Hepatocyte (in vitro differentiated cells): ENCODE measurements at regions not wholly inside any gene's neighbourhood (a gene's known extent, or its start where the extent isn't known, plus 50 kb on each side); places are given as distances from the start of the nearest gene placed in this dataset.

Source experiments
- DNase-seq: peaks from one replicate; pipeline ENCODE4 v3.0.0-alpha.2; 2016; ENCODE audit warnings: low spot score
- H2AFZ ChIP-seq: fragments of 200-600 bp; sonication (generic); 2 replicates; pipeline ENCODE4 v1.6.0; 2016; ENCODE audit warnings: antibody characterized with exemption, mild to moderate bottlenecking
- H3K27ac ChIP-seq: fragments of 200-600 bp; sonication (generic); 2 replicates; pipeline ENCODE4 v1.5.1; 2016; ENCODE audit warnings: mild to moderate bottlenecking
- H3K27me3 ChIP-seq: fragments of 200-600 bp; sonication (generic); 2 replicates; pipeline ENCODE4 v1.6.1; 2016
- H3K36me3 ChIP-seq: fragments of 200-600 bp; sonication (generic); replicated peaks from 2 replicates; pipeline ENCODE4 v1.5.1; 2016; ENCODE audit warnings: low read depth; ENCODE audit not compliant: insufficient read depth
- H3K4me1 ChIP-seq: fragments of 200-600 bp; sonication (generic); 2 replicates; pipeline ENCODE4 v1.5.1; 2016; ENCODE audit warnings: mild to moderate bottlenecking, moderate library complexity; ENCODE audit not compliant: insufficient read depth
- H3K4me2 ChIP-seq: fragments of 200-600 bp; sonication (generic); 2 replicates; pipeline ENCODE4 v1.6.0; 2016
- H3K4me3 ChIP-seq: fragments of 200-600 bp; sonication (generic); 2 replicates; pipeline ENCODE4 v1.5.1; 2016; ENCODE audit warnings: mild to moderate bottlenecking
- H3K79me2 ChIP-seq: fragments of 200-600 bp; sonication (generic); 2 replicates; pipeline ENCODE4 v1.6.0; 2017; ENCODE audit warnings: mild to moderate bottlenecking
- H3K9me2 ChIP-seq: fragments of 200-600 bp; sonication (generic); replicated peaks from 2 replicates; pipeline ENCODE4 v1.6.0; 2017; ENCODE audit warnings: mild to moderate bottlenecking; ENCODE audit not compliant: insufficient read depth
- H3K9me3 ChIP-seq: fragments of 200-600 bp; sonication (generic); 2 replicates; pipeline ENCODE4 v1.5.1; 2016; ENCODE audit warnings: low read depth, mild to moderate bottlenecking
- H4K20me1 ChIP-seq: fragments of 200-600 bp; sonication (generic); 2 replicates; pipeline ENCODE4 v1.6.0; 2016; ENCODE audit warnings: mild to moderate bottlenecking; ENCODE audit not compliant: insufficient read depth, poor library complexity, severe bottlenecking
- EZH2 ChIP-seq: fragments of 200-600 bp; sonication (generic); IDR thresholded peaks from 2 replicates; pipeline ENCODE4 v1.6.1; 2016; ENCODE audit warnings: antibody characterized with exemption, mild to moderate bottlenecking, borderline replicate concordance
- EZH2phosphoT487 ChIP-seq: fragments of 200-600 bp; sonication (generic); IDR thresholded peaks from one replicate; pipeline ENCODE4 v1.6.1; 2018; ENCODE audit warnings: antibody characterized with exemption, mild to moderate bottlenecking, low read depth, moderate library complexity; ENCODE audit not compliant: unreplicated experiment, severe bottlenecking
- WGBS: methylation state at CpG from one replicate; pipeline ENCODE4 v1.1.6; 2016; ENCODE audit warnings: low lambda C conversion rate; ENCODE audit errors: missing lambda C conversion rate; 5-methylcytosine and 5-hydroxymethylcytosine counted together
- TF ChIP-seq, protein P1 (sequence below): fragments of 200-600 bp; sonication (generic); IDR thresholded peaks from 2 replicates; pipeline ENCODE4 v1.5.1; 2016; ENCODE audit warnings: antibody characterized with exemption, mild to moderate bottlenecking; ENCODE audit not compliant: poor library complexity

DNA sequence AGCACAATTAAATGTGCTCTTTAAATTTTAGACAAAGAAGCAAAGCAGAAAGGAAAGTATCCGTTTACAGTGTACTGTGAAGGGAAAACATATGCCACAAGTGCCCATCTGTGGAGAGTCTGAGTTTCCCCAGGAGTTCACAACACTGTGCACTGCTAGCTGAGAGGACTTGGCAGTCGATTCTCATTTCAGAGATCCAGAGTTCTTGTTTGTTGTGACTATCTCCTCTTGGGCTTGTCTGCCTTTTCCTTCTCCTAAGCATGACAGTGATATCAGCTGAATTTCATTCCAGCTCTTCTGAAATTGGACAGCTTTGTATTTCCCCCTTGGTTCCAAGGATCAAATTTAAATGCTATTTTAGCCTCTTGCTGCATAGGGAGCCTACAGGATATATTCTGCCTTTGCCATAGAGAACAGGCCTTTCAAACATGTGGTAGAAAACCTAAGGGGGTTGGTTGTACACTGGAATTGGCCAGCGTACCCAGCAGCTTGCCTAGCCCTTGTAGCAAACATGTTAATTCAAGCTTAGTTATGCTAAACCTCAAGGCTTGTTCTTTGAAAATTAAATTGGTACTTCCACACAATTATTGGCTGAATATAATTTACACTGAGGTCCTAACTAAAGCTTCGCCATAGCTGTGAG, 259.2 kb upstream of the NOVA1 start:
- H3K4me3 ChIP-seq = no peak overlapping the region
- no peaks in the 10 kb centered on the region for H3K4me1 ChIP-seq
- TF ChIP-seq, protein P1, sequence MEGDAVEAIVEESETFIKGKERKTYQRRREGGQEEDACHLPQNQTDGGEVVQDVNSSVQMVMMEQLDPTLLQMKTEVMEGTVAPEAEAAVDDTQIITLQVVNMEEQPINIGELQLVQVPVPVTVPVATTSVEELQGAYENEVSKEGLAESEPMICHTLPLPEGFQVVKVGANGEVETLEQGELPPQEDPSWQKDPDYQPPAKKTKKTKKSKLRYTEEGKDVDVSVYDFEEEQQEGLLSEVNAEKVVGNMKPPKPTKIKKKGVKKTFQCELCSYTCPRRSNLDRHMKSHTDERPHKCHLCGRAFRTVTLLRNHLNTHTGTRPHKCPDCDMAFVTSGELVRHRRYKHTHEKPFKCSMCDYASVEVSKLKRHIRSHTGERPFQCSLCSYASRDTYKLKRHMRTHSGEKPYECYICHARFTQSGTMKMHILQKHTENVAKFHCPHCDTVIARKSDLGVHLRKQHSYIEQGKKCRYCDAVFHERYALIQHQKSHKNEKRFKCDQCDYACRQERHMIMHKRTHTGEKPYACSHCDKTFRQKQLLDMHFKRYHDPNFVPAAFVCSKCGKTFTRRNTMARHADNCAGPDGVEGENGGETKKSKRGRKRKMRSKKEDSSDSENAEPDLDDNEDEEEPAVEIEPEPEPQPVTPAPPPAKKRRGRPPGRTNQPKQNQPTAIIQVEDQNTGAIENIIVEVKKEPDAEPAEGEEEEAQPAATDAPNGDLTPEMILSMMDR = no peak
- TF ChIP-seq EZH2phosphoT487 = no peak
- TF ChIP-seq EZH2 = no peak
- no peaks in the 10 kb centered on the region for H3K36me3 ChIP-seq
- H3K4me2 ChIP-seq = no peak overlapping the region
- H2AFZ ChIP-seq = no peak overlapping the region
- no peaks in the 10 kb centered on the region for H3K9me3 ChIP-seq
- H3K27me3 ChIP-seq = no peaks in the 10 kb centered on the region
- no peaks in the 10 kb centered on the region for H3K79me2 ChIP-seq
- H4K20me1 ChIP-seq = no peaks in the 10 kb centered on the region
- no peak overlapping the region for H3K27ac ChIP-seq
- DNase-seq = no peak
- WGBS = 74% methylated on average over 4 of the region's 4 CpGs
- no peaks in the 10 kb centered on the region for H3K9me2 ChIP-seq

DNA sequence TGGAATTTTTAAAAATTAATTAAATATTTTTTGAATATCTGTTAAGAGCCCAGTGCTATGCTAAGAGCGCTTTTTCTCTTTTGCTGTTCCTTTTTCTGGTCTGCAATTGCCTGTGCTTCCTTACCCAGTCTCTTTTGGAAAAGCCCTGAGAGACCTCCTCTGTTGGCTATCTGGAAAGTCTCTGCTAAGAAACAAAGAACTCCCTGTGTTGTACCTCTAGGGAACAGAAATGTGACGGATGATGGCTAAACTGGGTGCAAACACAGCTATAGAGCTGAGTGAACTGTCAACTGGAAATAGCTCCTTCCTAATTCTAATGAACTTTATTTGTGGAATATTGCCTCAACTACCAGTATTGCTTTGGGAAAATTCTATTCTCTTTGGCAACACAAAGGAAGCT, 261.6 kb upstream of the NOVA1 start:
- H3K9me3 ChIP-seq = no peaks in the 10 kb centered on the region
- no peaks in the 10 kb centered on the region for H3K79me2 ChIP-seq
- H4K20me1 ChIP-seq = no peaks in the 10 kb centered on the region
- TF ChIP-seq EZH2 (no peak), EZH2phosphoT487 (no peak)
- TF ChIP-seq, protein P1 = no peak
- no peak overlapping the region for H3K27ac ChIP-seq
- no peak overlapping the region for H3K4me2 ChIP-seq
- no peak overlapping the region for H3K4me3 ChIP-seq
- DNase-seq = no peak
- WGBS = 83% methylated on average over 2 of the region's 2 CpGs
- no peaks in the 10 kb centered on the region for H3K9me2 ChIP-seq
- H3K36me3 ChIP-seq = no peaks in the 10 kb centered on the region
- no peaks in the 10 kb centered on the region for H3K4me1 ChIP-seq
- no peak overlapping the region for H2AFZ ChIP-seq
- no peaks in the 10 kb centered on the region for H3K27me3 ChIP-seq

GRCh38 chr14:26860111-26860510, 262.3 kb upstream of the NOVA1 start:
- Histone ChIP-seq H3K4me1 (no peaks in the 10 kb centered on the region), H3K4me2 (no peak overlapping the region), H4K20me1 (no peaks in the 10 kb centered on the region), H3K4me3 (no peak overlapping the region), H3K36me3 (no peaks in the 10 kb centered on the region), H3K27ac (no peak overlapping the region), H2AFZ (no peak overlapping the region), H3K9me3 (no peaks in the 10 kb centered on the region), H3K79me2 (no peaks in the 10 kb centered on the region), H3K27me3 (no peaks in the 10 kb centered on the region), H3K9me2 (no peaks in the 10 kb centered on the region)
- no peak for DNase-seq
- WGBS = 88% methylated on average over 3 of the region's 3 CpGs
- TF ChIP-seq, protein P1 = no peak
- TF ChIP-seq EZH2phosphoT487 = no peak
- TF ChIP-seq EZH2 = no peak

DNA sequence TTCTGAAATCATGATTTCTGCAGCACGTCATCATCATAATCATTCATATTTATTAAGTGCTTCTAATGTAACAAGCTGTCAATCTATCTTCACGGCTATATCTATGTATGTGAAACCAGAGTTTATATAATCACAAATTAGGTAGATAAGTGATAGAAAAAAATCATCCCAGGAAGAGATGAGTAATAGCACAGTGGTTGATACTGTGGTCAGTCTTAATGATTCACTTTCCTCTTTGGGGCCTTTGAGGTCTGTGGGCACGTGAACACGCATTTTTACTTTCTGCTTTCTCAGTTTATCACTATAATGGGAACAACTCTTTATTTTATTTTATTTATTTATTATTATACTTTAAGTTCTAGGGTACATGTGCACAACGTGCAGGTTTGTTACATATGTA, 265.9 kb upstream of the NOVA1 start:
- H4K20me1 ChIP-seq = no peaks in the 10 kb centered on the region
- H3K9me2 ChIP-seq = no peaks in the 10 kb centered on the region
- no peaks in the 10 kb centered on the region for H3K79me2 ChIP-seq
- WGBS = 93% methylated on average over 5 of the region's 5 CpGs
- no peak overlapping the region for H3K27ac ChIP-seq
- no peaks in the 10 kb centered on the region for H3K36me3 ChIP-seq
- H3K27me3 ChIP-seq = no peaks in the 10 kb centered on the region
- H3K4me1 ChIP-seq = no peaks in the 10 kb centered on the region
- DNase-seq = no peak
- no peak overlapping the region for H3K4me2 ChIP-seq
- no peaks in the 10 kb centered on the region for H3K9me3 ChIP-seq
- H3K4me3 ChIP-seq = no peak overlapping the region
- TF ChIP-seq, protein P1 = no peak
- TF ChIP-seq EZH2 (no peak), EZH2phosphoT487 (no peak)
- H2AFZ ChIP-seq = no peak overlapping the region
